Nephron (organoid): ENCODE measurements at regions not wholly inside any gene's neighbourhood (a gene's known extent, or its start where the extent isn't known, plus 50 kb on each side); places are given as distances from the start of the nearest gene placed in this dataset.
"Not testable (repeated sequence)": the region's sequence is repeated elsewhere in the genome, so short reads cannot be mapped to it uniquely, and the experiment has no call there.

Experiments used
- H3K27ac Mint-ChIP-seq, 3 experiments: 2 replicates each; pipeline ENCODE4 v1.8.0; 2020; ENCODE audit warnings: mixed read lengths in 3 of 3, mild to moderate bottlenecking in 2 of 3, moderate library complexity in 1 of 3
- H3K27me3 Mint-ChIP-seq: 2 replicates; pipeline ENCODE4 v1.8.0; 2021; ENCODE audit warnings: low read depth, mild to moderate bottlenecking, moderate library complexity, mixed read lengths
- H3K36me3 Mint-ChIP-seq: 2 replicates; pipeline ENCODE4 v1.8.0; 2020; ENCODE audit warnings: low read depth, mixed read lengths
- H3K4me1 Mint-ChIP-seq: 2 replicates; pipeline ENCODE4 v1.8.0; 2020; ENCODE audit warnings: mixed read lengths
- H3K4me3 Mint-ChIP-seq, 3 experiments: 2 replicates each; pipeline ENCODE4 v1.8.0; 2020; ENCODE audit warnings: mild to moderate bottlenecking in 3 of 3, mixed read lengths in 3 of 3, moderate library complexity in 2 of 3
- H3K9me3 Mint-ChIP-seq: 2 replicates; pipeline ENCODE4 v1.8.0; 2020; ENCODE audit warnings: mixed read lengths
- CTCF ChIP-seq, 3 experiments: fragments of 200-600 bp; sonication (generic); IDR thresholded peaks; one replicate each; pipeline ENCODE4 v1.5.0; 2021; ENCODE audit warnings: antibody characterized with exemption in 3 of 3; ENCODE audit not compliant: unreplicated experiment in 3 of 3

DNA sequence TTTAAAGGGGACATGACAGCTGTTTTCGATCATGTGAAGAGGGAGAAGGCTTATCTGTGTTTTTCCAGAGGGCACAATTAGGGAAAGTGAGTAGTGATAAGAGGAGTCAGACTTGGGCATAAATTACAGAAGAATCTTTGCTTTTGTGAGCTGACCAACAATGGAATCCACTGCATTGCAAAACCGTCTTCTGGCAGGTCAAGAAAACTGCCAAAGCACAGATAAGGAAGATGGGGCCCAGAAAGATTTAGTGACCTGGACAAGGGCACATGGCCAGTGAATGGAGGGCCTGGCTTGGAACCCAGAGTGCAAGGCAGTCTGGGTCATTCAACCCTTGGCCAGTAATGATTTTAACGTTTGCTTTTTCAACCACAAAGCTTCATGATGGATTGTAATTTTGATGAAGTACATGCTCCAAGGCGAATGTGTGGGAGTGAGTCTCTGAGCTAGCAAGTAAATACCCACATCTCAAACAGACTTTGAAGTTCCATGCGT is 153.2 kb upstream of the MAST4 start:
- Mint-ChIP-seq H3K4me1 (peaks cover 39% of the 10 kb centered on the region), H3K4me3 (no peak overlapping the region), H3K36me3 (no peaks in the 10 kb centered on the region), H3K27ac (peak overlapping the region; percentile 19 to 91 (median 56)), H3K9me3 (peaks cover 16% of the 10 kb centered on the region), H3K27me3 (no peaks in the 10 kb centered on the region)
- TF ChIP-seq CTCF (IDR thresholded peaks at IDR 0.05; ENCODE audit: unreplicated experiment in 3 of 3): no peak

DNA sequence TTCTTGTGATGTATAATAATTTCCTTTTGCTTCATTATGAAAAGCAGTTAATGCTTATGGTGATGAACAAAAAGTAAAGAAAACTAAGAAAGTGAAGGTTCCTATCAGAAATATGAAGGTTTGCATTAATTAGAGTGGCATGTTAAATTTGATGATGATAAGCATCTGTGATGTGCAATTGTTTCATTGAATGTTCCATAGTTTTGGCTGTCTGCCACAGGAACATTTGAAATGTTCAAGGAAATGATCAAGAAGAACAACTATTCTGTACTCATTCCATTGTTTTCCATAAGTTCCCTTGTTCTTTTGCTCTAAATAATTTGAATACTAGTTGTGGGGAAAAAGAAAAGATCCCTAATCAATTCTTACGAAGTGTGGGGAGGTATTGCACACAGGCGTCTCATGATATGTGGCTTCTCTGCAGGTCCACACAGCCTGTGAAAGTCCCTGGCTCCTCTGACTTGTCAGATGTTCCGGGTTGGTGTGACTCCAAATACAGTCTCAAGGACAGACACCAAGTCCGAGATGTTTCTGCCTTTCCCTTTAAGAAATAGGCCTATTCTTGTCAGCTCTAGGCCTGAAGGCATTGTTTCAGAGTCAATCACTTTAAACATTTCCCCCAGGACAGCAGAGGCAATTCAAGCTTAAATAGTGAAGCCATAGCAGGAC is 152.6 kb upstream of the MAST4 start:
- Mint-ChIP-seq H3K27me3 (no peaks in the 10 kb centered on the region), H3K4me1 (peaks cover 39% of the 10 kb centered on the region), H3K36me3 (no peaks in the 10 kb centered on the region), H3K9me3 (peaks cover 22% of the 10 kb centered on the region), H3K27ac (peak overlapping the region; percentile 19 to 91 (median 56)), H3K4me3 (no peak overlapping the region)
- no peak for TF ChIP-seq CTCF (IDR thresholded peaks at IDR 0.05; ENCODE audit: unreplicated experiment in 3 of 3)

DNA sequence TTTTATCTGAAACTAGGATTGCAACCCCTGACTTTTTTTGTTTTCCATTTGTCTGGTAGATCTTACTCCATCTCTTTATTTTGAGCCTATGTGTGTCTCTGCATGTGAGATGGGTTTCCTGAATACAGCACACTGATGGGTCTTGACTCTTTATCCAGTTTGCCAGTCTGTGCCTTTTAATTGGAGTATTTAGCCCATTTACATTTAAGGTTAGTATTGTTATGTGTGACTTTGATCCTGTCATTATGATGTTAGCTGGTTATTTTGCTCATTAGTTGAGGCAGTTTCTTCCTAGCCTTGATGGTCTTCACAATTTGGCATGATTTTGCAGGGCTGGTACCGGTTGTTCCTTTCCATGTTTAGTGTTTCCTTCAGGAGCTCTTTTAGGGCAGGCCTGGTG is 148.1 kb upstream of the MAST4 start:
- not testable (repeated sequence) for H3K27me3 Mint-ChIP-seq, H3K4me1 Mint-ChIP-seq, H3K27ac Mint-ChIP-seq, H3K36me3 Mint-ChIP-seq, H3K4me3 Mint-ChIP-seq
- H3K9me3 Mint-ChIP-seq: peaks cover 50% of the 10 kb centered on the region

DNA sequence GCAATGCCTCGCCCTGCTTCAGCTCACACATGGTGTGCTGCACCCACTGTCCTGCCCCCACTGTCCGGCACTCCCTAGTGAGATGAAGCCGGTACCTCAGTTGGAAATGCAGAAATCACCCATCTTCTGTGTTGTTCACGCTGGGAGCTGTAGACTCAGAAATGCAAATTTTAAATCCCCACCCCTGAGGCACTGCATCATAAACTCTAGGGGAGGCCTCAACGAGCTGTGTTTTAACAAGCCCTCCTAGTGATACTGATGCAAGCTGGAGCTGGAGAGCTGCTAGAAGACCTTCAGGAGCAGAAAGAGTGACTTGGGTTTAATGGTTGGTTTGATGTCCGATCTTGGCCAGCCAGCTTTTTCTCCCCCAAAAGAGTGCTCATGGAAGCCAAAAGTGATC is 146.0 kb upstream of the MAST4 start:
- TF ChIP-seq CTCF (IDR thresholded peaks at IDR 0.05; ENCODE audit: unreplicated experiment in 3 of 3): no peak
- Mint-ChIP-seq H3K27me3 (peaks cover 2% of the 10 kb centered on the region), H3K4me3 (no peak overlapping the region), H3K9me3 (peaks cover 48% of the 10 kb centered on the region), H3K36me3 (peaks cover 5% of the 10 kb centered on the region), H3K27ac (no peak overlapping the region), H3K4me1 (no peaks in the 10 kb centered on the region)

DNA sequence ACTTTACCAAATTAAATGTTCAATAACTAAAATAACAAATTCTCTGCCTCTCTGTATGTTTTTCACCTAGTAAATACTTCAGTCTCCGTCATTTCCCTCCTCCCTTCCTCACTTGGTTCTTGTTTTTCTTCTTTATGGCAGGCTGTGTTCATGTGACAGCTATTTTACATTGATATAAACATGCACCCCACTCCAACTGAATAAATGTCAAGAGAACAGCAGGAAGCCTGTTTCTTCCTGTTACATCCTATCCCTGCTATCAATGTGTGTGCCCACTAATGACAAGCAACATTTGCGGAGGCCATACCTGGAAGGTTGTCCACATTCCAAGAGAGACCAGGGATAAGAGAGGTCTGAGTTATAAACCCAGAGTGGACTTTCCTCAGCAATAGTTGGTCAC is 145.2 kb upstream of the MAST4 start:
- H3K27me3 Mint-ChIP-seq: peaks cover 4% of the 10 kb centered on the region
- H3K4me1 Mint-ChIP-seq: no peaks in the 10 kb centered on the region
- H3K36me3 Mint-ChIP-seq: peaks cover 5% of the 10 kb centered on the region
- no peak overlapping the region for H3K27ac Mint-ChIP-seq
- no peak for TF ChIP-seq CTCF (IDR thresholded peaks at IDR 0.05; ENCODE audit: unreplicated experiment in 3 of 3)
- no peak overlapping the region for H3K4me3 Mint-ChIP-seq
- peaks cover 48% of the 10 kb centered on the region for H3K9me3 Mint-ChIP-seq

DNA sequence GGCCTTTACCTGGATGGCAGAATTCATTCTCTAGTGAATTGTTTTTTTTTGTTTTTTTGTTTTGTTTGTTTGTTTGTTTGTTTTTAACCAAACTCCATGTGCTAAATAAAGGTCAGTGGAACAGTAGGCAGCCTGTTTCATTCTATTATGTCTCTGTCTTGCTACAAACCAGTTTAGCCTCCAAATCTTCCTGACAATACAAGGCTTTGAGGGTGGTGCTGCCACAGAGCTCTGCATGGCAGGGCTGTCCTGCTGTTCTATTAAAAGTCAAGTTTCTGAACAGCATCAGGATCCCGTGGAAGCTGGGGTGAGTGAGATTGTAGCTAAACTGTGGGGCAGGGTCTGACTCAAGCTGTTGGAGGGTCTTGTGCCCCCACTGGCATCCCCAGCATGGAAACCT is 144.1 kb upstream of the MAST4 start:
- Mint-ChIP-seq H3K9me3 (peaks cover 46% of the 10 kb centered on the region), H3K4me3 (no peak overlapping the region), H3K27ac (no peak overlapping the region), H3K36me3 (peaks cover 5% of the 10 kb centered on the region), H3K27me3 (peaks cover 4% of the 10 kb centered on the region), H3K4me1 (no peaks in the 10 kb centered on the region)
- TF ChIP-seq CTCF (IDR thresholded peaks at IDR 0.05; ENCODE audit: unreplicated experiment in 3 of 3): no peak
